ENCODE measurements at regions not wholly inside any gene's neighbourhood (a gene's known extent, or its start where the extent isn't known, plus 50 kb on each side); places are given as distances from the start of the nearest gene placed in this dataset.

DNA sequence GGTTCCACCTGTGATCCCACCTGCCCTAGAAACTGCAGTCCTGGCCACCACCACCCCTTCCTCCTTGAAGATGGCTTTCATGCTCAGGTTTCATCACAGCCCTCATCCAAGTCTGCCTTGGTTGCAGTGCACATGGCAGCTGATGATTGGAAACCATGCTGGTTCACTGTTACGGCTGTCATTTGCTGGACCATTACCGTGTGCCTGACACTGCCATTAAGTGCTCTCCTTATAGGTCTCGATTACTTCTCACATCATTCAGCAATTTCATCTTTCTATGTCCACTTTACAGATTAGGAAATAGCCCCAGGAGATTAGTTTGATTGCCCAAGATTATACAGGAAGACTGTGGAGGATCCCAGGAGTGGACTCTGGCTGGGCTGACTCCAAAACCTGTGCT is 123.9 kb downstream of the ICE1 start:
- TF ChIP-seq GATA1 (IDR thresholded peaks at IDR 0.05; ENCODE audit: low read depth, low read length) (no peak), POLR2A (IDR thresholded peaks at IDR 0.05; ENCODE audit: low read length) (no peak)
- DNase-seq = no peak

GRCh38 chr5:5544094-5544663 is 121.7 kb downstream of the ICE1 start:
- DNase-seq = no peak
- TF ChIP-seq GATA1 (IDR thresholded peaks at IDR 0.05; ENCODE audit: low read depth, low read length) (no peak), POLR2A (IDR thresholded peaks at IDR 0.05; ENCODE audit: low read length) (no peak)

DNA sequence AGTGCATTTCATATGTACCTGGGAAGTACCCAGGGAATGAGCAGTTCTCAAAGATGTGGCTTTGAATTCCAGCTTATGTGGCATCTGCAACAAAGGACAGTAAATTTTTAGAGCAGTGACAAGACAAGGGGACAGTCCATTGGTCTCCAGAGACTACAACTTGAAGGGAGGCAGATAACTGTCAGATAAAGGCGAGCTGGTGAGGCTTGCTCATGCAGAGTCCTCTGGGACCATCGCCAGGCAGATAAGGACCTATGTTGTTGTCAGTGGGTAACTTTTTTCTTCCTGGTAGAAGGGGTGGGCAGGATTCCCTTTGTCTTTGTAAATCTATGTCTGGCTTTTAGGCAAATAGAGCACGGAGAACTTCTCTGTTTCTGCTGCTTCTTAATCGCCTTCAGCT is 120.2 kb downstream of the ICE1 start:
- peak in 1 of 2 experiments; percentile 4 for DNase-seq
- TF ChIP-seq POLR2A (IDR thresholded peaks at IDR 0.05; ENCODE audit: low read length) = no peak

DNA sequence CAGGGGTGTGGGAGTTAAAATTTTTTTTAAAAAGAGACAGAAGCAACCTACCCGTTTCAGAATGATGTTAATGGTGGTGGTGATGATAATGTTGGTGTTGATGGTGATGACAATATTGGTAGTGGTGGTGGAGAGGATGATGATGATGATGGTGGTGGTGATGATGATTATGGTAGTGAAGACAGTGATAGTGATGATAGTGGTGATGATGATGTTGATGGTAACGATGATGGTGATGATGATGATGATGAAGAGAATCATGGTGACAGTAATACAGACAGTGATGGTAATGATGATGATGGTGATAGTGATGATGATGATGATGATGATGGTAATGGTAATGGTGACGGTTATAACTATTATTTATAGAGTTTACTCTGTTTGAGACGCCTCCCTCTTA is 117.6 kb downstream of the ICE1 start:
- TF ChIP-seq GATA1 (IDR thresholded peaks at IDR 0.05; ENCODE audit: low read depth, low read length) (no peak), POLR2A (IDR thresholded peaks at IDR 0.05; ENCODE audit: low read length) (no peak)
- DNase-seq = no peak

Measured in erythroblast (primary cell).